GM10248 (cell line): ENCODE measurements at regions not wholly inside any gene's neighbourhood (a gene's known extent, or its start where the extent isn't known, plus 50 kb on each side); places are given as distances from the start of the nearest gene placed in this dataset.

Source experiments
- CTCF ChIA-PET: fragments of 300-600 bp; sonication (Branson Sonifier 250); formaldehyde crosslinking; extraction: SDS; loops from one replicate; lab custom pipeline; 2021; ENCODE audit warnings: antibody characterized with exemption; lab: Yijun Ruan, JAX
- POLR2A ChIA-PET: fragments of 350-650 bp; sonication (Branson Sonifier 250); formaldehyde crosslinking; extraction: SDS; loops from one replicate; lab custom pipeline; 2020; ENCODE audit warnings: antibody characterized with exemption; lab: Yijun Ruan, JAX
- DNase-seq: peaks from one replicate; pipeline ENCODE4 v3.0.0; 2012; ENCODE audit errors: extremely low spot score
- TF ChIP-seq, protein P1 (sequence below): IDR thresholded peaks from 2 replicates; pipeline ENCODE4 v1.5.1; 2012; ENCODE audit warnings: mild to moderate bottlenecking, low read depth; ENCODE audit errors: extremely low read depth, missing control alignments, control extremely low read depth

- ChIA-PET POLR2A (no interaction called here), CTCF (no interaction called here)
- no peak for DNase-seq
- TF ChIP-seq, protein P1, sequence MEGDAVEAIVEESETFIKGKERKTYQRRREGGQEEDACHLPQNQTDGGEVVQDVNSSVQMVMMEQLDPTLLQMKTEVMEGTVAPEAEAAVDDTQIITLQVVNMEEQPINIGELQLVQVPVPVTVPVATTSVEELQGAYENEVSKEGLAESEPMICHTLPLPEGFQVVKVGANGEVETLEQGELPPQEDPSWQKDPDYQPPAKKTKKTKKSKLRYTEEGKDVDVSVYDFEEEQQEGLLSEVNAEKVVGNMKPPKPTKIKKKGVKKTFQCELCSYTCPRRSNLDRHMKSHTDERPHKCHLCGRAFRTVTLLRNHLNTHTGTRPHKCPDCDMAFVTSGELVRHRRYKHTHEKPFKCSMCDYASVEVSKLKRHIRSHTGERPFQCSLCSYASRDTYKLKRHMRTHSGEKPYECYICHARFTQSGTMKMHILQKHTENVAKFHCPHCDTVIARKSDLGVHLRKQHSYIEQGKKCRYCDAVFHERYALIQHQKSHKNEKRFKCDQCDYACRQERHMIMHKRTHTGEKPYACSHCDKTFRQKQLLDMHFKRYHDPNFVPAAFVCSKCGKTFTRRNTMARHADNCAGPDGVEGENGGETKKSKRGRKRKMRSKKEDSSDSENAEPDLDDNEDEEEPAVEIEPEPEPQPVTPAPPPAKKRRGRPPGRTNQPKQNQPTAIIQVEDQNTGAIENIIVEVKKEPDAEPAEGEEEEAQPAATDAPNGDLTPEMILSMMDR, result no peak
Measured at GRCh38 chr5:106521701-106522100, 1149.0 kb downstream of the EFNA5 start.

DNA sequence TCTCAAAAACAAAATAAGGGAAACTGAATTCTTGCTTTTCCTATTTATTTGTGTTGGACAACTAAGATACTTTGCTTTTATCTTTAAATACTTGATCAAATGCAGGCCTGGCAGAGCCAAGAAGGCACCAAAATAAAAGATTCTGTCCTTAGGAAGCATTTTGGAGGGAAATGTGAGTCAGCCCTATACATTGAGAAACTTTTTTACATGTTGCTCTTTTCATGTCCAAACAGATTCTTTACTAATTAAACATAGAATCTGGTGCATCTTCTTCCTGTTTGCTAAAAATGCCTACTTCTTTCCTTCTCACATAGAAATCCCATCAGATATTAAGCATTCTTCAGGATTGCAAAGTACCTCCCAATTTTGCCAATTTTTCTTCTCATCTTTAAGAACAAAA, 1160.4 kb downstream of the EFNA5 start:
- ChIA-PET POLR2A (no interaction called here), CTCF (interaction anchor here (1.5 kb wide), 2 partner anchors 9 to 10 kb away, joined by 3 to 4 read pairs; no protein-coding TSS in a partner anchor)
- no peak for DNase-seq
- TF ChIP-seq, protein P1, result no peak

GRCh38 chr5:106508894-106509293, 1161.8 kb downstream of the EFNA5 start:
- CTCF ChIA-PET, result no interaction called here
- TF ChIP-seq, protein P1, result no peak
- no peak for DNase-seq
- POLR2A ChIA-PET, result no interaction called here

DNA sequence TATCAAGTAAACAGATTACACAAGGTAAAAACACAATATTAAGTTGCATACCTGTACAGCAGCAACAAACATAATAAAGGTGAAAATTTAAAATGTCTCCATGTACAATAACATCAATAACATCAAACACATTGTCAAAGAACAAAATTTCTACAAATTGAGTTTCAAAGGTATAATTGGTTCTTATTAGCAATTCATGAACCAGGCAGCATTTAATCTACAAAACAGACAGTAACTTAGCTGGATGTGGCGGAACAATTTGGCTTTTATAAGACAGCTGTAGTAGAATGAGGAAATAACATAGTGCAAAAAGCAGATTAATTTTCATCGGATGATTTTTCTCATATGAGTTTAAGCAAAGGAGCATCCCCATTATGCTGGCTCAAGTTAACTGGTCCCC, 1176.8 kb downstream of the EFNA5 start:
- TF ChIP-seq, protein P1, result no peak
- POLR2A ChIA-PET, result no interaction called here
- CTCF ChIA-PET, result no interaction called here
- no peak for DNase-seq

DNA sequence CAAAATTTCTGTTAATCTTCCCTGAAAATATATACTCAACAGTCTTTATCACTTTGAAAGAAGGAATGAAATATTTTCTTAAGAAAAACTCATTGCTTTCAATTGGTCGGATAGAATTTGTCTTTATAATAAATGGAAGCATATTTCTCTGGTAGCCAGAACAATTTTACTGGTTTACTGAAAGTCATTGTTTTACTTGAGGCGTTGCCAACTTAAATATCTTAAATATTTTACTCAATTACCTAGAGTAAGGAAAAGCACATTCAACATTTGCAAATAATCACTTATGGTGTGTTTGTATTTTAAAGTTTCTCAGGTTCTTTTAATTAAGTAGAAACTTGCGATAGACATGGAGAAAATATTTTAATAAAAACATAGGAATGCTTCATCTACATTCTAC, 1181.7 kb downstream of the EFNA5 start:
- ChIA-PET POLR2A (no interaction called here), CTCF (interaction anchor here (0.7 to 2.1 kb wide), 2 partner anchors 13 to 34 kb away, joined by 3 to 7 read pairs; no protein-coding TSS in a partner anchor)
- no peak for DNase-seq
- TF ChIP-seq, protein P1, result no peak

- TF ChIP-seq, protein P1, result no peak
- no peak for DNase-seq
- ChIA-PET CTCF (interaction anchor here (1.0 kb wide), 1 partner anchor 1327 kb away, joined by 3 read pairs; no protein-coding TSS in a partner anchor), POLR2A (no interaction called here)
Measured at GRCh38 chr5:106488407-106488806, 1182.3 kb downstream of the EFNA5 start.
